ENCODE measurements at regions not wholly inside any gene's neighbourhood (a gene's known extent, or its start where the extent isn't known, plus 50 kb on each side); places are given as distances from the start of the nearest gene placed in this dataset.
"Not testable (repeated sequence)": the region's sequence is repeated elsewhere in the genome, so short reads cannot be mapped to it uniquely, and the experiment has no call there.

DNA sequence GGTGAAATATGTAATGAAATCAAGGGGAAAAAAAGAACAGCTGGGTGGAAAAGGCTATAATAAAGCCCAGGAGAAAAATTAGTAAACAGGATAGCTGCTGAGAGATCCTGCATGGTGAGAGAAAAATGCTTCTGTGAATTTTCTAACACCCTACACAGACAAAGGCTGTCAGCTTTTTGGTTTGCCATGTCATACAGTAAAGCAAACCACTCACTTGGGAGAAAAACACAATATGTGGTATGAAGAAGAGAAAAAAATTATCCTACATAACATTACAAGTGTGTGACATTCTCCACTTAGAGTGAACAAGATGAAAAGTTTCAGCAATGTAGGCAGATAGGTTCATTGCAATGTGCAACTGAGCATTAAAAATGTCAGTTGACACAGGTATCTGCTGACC, 133.6 kb downstream of the PLPPR4 start:
- H3K4me3 ChIP-seq (ENCODE audit: low read depth, low read length) = no peak overlapping the region
- TF ChIP-seq POLR2A (IDR thresholded peaks at IDR 0.05; ENCODE audit: extremely low read depth, insufficient read length) = no peak
- TF ChIP-seq, protein P1, sequence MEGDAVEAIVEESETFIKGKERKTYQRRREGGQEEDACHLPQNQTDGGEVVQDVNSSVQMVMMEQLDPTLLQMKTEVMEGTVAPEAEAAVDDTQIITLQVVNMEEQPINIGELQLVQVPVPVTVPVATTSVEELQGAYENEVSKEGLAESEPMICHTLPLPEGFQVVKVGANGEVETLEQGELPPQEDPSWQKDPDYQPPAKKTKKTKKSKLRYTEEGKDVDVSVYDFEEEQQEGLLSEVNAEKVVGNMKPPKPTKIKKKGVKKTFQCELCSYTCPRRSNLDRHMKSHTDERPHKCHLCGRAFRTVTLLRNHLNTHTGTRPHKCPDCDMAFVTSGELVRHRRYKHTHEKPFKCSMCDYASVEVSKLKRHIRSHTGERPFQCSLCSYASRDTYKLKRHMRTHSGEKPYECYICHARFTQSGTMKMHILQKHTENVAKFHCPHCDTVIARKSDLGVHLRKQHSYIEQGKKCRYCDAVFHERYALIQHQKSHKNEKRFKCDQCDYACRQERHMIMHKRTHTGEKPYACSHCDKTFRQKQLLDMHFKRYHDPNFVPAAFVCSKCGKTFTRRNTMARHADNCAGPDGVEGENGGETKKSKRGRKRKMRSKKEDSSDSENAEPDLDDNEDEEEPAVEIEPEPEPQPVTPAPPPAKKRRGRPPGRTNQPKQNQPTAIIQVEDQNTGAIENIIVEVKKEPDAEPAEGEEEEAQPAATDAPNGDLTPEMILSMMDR (IDR thresholded peaks at IDR 0.05; ENCODE audit: low read depth, low read length) = no peak
- TF ChIP-seq MYC (IDR thresholded peaks at IDR 0.05; ENCODE audit: low read depth, low read length) = no peak
- no peak for DNase-seq (ENCODE audit: low read depth)

DNA sequence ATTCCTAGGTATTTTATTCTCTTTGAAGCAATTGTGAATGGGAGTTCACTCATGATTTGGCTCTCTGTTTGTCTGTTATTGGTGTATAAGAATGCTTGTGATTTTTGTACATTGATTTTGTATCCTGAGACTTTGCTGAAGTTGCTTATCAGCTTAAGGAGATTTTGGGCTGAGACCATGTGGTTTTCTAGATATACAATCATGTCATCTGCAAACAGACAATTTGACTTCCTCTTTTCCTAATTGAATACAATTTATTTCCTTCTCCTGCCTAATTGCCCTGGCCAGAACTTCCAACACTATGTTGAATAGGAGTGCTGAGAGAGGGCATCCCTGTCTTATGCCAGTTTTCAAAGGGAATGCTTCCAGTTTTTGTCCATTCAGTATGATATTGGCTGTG, 137.3 kb downstream of the PLPPR4 start:
- DNase-seq (ENCODE audit: low read depth); H3K4me3 ChIP-seq (ENCODE audit: low read depth, low read length): not testable (repeated sequence)

DNA sequence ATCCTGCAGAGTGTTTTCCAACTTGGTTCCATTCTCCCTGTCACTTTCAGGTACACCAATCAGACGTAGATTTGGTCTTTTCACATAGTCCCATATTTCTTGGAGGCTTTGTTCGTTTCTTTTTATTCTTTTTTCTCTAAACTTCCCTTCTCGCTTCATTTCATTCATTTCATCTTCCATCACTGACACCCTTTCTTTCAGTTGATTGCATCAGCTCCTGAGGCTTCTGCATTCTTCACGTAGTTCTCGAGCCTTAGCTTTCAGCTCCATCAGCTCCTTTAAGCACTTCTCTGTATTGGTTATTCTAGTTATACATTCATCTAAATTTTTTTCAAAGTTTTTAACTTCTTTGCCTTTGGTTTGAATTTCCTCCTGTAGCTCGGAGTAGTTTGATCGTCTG, 140.1 kb downstream of the PLPPR4 start:
- H3K4me3 ChIP-seq (ENCODE audit: low read depth, low read length); DNase-seq (ENCODE audit: low read depth): not testable (repeated sequence)

DNA sequence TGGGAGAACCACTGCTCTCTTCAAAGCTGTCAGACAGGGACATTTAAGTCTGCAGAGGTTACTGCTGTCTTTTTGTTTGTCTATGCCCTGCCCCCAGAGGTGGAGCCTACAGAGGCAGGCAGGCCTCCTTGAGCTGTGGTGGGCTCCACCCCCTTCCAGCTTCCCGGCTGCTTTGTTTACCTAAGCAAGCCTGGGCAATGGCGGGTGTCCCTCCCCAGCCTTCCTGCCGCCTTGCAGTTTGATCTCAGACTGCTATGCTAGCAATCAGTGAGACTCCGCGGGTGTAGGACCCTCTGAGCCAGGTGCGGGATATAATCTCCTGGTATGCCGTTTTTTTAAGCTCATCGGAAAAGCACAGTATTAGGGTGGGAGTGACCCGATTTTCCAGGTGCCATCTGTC, 141.0 kb downstream of the PLPPR4 start:
- not testable (repeated sequence) for H3K4me3 ChIP-seq (ENCODE audit: low read depth, low read length); DNase-seq (ENCODE audit: low read depth)

DNA sequence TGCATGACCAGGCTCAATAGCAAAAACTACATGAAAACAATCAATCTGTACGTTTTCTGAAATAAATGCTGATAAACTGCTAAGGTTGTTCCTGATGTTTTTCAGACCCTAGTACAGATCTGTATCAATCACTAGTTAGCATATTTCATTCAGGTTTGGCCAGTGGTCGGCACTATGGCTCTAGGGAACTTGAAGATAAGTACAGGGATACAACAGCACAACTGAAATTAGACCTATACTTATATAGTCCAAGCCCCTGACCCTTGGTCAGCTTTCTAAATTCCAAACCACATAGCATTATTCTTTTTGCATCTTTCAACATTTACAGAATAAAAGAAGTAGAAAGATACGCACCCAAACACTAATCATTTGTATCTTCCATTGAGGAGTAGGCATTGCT, 142.7 kb downstream of the PLPPR4 start:
- H3K4me3 ChIP-seq (ENCODE audit: low read depth, low read length) = no peak overlapping the region
- TF ChIP-seq, protein P2, sequence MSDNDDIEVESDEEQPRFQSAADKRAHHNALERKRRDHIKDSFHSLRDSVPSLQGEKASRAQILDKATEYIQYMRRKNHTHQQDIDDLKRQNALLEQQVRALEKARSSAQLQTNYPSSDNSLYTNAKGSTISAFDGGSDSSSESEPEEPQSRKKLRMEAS (IDR thresholded peaks at IDR 0.05; ENCODE audit: low read depth, low read length) = no peak
- TF ChIP-seq POLR2A (IDR thresholded peaks at IDR 0.05; ENCODE audit: extremely low read depth, insufficient read length) = no peak
- TF ChIP-seq MYC (IDR thresholded peaks at IDR 0.05; ENCODE audit: low read depth, low read length) = no peak
- TF ChIP-seq, protein P1 (IDR thresholded peaks at IDR 0.05; ENCODE audit: low read depth, low read length) = no peak
- DNase-seq (ENCODE audit: low read depth) = no peak

DNA sequence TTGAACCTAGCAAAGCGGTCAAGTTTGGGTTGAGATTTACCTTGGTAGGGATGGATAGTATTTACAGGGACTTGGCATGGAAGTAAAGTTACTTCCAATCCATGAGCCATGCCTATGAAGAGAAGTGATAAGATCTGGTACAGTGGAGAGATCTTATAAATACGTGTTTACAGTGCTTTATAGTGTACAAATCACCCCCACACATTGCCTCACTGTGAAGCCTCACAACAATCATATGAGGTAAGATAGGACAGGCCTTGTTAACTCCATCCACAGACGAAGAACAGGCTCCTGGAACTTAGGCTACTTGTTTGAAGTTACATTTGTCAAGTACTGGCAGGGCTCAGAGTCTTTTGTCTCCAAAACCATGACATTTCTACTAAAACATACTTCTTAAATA, 159.8 kb downstream of the PLPPR4 start:
- H3K4me3 ChIP-seq (ENCODE audit: low read depth, low read length) = no peak overlapping the region
- TF ChIP-seq, protein P2 (IDR thresholded peaks at IDR 0.05; ENCODE audit: low read depth, low read length) = no peak
- DNase-seq (ENCODE audit: low read depth) = no peak

DNA sequence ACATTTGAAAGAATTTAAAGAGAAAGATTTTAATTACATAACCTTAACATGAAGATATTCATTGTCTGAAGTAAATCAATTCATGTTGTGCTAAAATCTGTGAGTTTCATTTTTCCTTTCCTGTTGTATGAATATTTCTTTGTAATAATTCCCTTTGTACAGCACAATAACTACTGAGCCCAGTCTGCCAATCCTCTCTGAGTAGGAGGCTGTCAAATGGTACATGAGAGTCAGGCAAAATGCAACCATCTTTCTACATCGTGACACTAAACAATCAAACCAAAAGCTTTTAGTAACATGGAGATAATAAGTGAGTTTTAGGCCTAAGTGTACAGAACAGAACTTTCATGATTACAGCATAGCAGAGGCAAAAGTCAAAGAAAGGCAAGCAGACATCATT, 165.5 kb downstream of the PLPPR4 start:
- no peak for DNase-seq (ENCODE audit: low read depth)
- TF ChIP-seq, protein P2 (IDR thresholded peaks at IDR 0.05; ENCODE audit: low read depth, low read length) = no peak
- TF ChIP-seq, protein P1 (IDR thresholded peaks at IDR 0.05; ENCODE audit: low read depth, low read length) = no peak
- TF ChIP-seq MYC (IDR thresholded peaks at IDR 0.05; ENCODE audit: low read depth, low read length) = no peak
- TF ChIP-seq POLR2A (IDR thresholded peaks at IDR 0.05; ENCODE audit: extremely low read depth, insufficient read length) = no peak
- no peak overlapping the region for H3K4me3 ChIP-seq (ENCODE audit: low read depth, low read length)

DNA sequence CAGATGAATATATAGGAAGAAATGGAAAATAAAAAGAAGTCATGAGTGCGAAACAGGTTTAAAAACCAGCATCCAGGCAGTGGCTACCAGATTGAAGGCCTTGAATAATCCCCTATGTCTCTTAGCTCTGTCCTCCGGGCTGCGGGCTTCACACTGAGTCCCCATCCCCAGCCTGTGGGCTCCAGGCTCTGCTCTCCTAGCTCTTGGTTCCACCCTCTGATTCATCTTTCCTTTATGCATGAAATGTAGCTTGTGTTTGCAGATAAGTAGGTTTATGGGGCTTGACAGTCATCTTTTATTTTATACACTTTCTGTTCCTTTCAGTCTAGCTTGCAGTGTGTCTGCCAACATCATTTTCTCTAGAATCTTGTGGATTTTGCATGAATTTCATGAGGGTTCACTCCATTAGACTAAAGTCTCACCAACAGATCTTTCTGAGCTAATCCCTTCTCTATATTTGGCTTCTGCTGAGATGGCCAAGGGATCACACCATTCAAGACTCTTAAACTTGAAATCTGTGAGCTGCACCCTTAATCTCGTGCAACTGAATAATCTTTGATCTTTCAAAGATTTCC, 174.5 kb downstream of the PLPPR4 start:
- no peak overlapping the region for H3K4me3 ChIP-seq (ENCODE audit: low read depth, low read length)
- TF ChIP-seq MYC (IDR thresholded peaks at IDR 0.05; ENCODE audit: low read depth, low read length) = no peak
- TF ChIP-seq, protein P2 (IDR thresholded peaks at IDR 0.05; ENCODE audit: low read depth, low read length) = no peak
- DNase-seq (ENCODE audit: low read depth) = no peak

DNA sequence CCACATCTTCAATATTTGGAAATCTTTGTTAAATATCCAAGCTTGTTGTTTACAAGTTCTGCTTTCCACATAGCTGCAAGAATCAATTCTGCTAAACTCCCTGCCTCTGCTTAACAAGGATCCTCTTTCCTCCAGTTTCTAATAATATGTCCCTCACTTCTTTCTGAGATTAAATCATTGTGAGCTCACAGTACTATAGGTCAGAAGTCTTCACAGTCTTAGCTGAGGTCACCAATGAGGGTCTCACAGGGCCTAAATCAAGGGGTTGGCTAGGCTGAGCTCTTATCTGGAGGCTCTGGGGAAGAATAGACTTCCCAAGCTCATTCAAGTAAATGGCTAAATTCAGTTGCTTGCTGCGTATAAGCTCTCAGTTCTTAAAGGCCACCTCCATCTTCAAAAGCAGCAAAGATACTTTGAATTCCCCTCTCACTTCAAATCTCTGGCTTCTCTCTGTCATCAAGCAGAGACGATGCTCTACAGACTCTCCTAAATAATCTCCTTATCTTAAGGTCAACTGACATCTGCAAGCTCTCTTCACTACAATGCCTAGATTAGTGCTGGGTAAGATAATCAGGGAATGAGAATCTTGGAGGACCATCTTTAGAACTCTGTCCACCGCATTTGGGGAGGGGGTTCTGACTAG, 175.3 kb downstream of the PLPPR4 start:
- no peak for DNase-seq (ENCODE audit: low read depth)
- no peak overlapping the region for H3K4me3 ChIP-seq (ENCODE audit: low read depth, low read length)
- TF ChIP-seq MYC (IDR thresholded peaks at IDR 0.05; ENCODE audit: low read depth, low read length) (no peak), POLR2A (IDR thresholded peaks at IDR 0.05; ENCODE audit: extremely low read depth, insufficient read length) (no peak)
- TF ChIP-seq, protein P2 (IDR thresholded peaks at IDR 0.05; ENCODE audit: low read depth, low read length) = no peak
- TF ChIP-seq, protein P1 (IDR thresholded peaks at IDR 0.05; ENCODE audit: low read depth, low read length) = no peak
